Kasumi-1 (cell line): ENCODE measurements at regions not wholly inside any gene's neighbourhood (a gene's known extent, or its start where the extent isn't known, plus 50 kb on each side); places are given as distances from the start of the nearest gene placed in this dataset.
"Not testable (repeated sequence)": the region's sequence is repeated elsewhere in the genome, so short reads cannot be mapped to it uniquely, and the experiment has no call there.

Source experiments
- DNase-seq, 2 experiments: peaks; one replicate each; lab custom pipeline; 2025; lab: John Stamatoyannopoulos, UW

- DNase-seq: not testable (repeated sequence)
Observed at GRCh38 chr7:97234494-97234893, 117.0 kb downstream of the SDHAF3 start.

DNA sequence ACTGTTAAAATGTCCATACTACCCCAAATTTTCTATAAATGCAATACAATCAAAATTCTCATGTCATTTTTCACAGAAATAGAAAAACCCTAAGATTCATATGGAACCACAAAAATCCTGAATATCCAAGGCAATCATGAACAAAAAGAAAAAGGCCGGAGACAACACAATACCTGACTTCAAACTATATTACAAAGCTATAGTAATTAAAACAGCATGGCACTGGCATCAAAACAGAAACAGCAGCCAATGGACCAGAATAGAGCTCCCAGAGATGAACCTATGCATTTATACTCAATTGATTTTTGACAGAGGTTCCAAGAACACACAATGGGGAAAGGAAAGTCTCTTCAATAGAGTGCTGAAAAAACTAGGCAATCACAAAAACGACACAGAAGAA lies 128.8 kb downstream of the SDHAF3 start:
- DNase-seq: no peak

GRCh38 chr7:97258187-97258586 lies 140.7 kb downstream of the SDHAF3 start:
- DNase-seq: not testable (repeated sequence)

DNA sequence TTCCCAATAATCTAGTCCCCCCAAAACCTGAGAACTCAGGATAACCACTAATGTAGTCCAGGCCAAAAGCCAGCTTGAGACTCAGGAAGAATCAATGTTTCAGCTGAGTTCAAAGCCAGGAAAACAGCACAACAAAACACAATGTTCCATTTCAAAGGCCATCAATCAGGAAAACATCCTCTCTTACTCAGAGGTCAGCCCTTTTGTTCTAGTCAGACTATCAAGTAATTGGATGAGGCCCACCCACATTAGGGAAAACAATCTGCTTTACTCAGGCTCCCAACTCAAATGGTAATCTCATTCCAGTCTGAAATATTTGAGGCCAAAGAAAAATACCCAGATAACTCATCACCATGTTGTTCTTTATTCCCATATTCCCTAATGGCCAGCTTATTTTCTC lies 152.2 kb downstream of the SDHAF3 start:
- no peak for DNase-seq

GRCh38 chr7:97270280-97270679 lies 152.8 kb downstream of the SDHAF3 start:
- DNase-seq: no peak

DNA sequence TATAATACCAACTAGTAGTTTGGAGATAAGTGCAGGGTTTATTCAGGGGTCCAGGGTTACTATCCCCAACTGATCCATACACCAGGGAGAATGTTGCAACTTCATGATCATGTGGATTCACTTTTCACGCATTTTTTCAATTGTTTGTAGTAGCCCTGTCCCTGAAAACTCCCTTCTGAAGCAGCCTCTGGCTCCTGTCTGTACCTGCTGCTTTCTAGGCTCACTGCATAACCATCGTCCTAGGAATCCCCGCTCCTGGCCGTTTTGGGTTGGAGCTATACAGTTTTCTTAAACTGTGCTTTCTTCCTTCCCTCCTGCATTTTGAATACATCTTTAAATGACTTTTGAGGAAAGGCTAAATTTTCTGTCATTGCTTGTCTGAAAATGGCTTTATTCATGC lies 154.1 kb downstream of the SDHAF3 start:
- DNase-seq: no peak

DNA sequence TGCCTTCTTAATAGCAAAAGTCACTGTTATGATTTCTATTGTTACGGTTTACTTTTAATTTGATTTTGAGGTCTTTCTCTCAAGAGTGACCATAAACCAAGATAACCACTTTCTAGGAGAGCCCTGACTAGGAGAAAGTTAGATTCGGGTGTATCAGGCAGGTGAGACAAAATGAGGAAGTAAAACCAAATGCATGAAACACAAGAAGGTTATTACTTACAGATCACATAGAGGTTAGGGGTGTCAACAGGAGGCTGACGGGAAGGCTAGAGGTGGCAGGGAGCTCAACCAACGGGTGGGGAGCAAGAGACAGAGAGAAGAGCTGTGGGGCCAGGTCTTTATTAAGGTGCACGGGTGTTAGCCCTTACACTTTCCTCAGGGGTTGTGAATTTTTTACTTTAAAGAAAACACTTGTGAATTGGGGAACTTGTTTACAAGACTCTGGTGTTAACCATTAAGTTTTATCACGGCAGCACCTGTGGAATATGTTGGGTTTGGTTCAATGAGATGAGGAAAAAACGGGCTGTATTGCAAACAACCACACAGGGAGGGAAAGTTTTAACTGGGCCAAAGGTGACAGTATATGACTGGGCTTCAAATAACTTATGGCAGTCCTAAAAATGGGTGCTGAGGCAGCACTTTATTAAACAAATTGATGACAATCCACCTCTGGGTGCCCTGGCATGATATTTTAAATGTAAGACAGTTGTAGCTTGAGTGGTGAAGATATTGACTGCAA lies 154.9 kb downstream of the SDHAF3 start:
- DNase-seq: no peak

GRCh38 chr7:97275475-97275874 lies 158.0 kb downstream of the SDHAF3 start:
- no peak for DNase-seq

GRCh38 chr7:97280950-97281349 lies 163.5 kb downstream of the SDHAF3 start:
- no peak for DNase-seq

DNA sequence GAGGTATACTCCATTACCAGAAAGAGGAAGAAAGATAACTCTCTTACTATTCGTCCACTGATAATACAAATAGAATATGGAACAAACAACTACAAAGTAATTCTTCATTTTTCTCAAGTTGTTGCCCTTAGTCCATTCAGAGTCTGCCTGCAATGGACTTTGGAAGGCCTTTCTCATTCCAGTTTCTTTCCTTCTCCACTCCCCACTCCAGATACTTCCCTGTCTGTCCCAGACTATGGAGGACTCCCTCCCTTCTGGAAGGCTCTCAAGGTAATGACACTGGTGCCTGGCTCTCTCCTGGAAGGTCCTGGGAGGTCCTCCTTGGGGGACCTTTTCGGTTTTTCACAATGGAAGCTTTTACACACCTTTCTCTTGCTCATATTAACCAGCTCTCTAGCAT lies 167.8 kb downstream of the SDHAF3 start:
- no peak for DNase-seq

DNA sequence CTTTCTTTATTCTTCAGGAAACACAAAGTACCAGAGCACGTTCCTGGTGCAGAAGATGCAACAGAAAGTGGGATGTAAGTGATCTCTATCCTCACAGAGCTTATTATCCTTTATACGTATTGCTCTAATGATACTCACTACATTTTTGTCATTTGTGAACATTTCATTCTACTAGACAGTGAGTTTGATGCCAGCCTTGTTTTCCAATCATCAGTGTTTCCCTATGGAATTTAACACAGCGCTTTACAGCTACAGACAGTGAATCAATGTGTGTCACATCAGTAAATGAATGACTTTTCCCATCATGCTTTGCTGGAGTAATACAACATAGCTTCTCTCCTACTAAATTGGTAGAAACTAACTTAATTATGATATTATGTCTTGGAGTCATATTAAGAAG lies 175.5 kb downstream of the SDHAF3 start:
- DNase-seq: no peak

- no peak for DNase-seq
Observed at GRCh38 chr7:97298561-97298960, 181.1 kb downstream of the SDHAF3 start.

GRCh38 chr7:97305589-97305988 lies 188.1 kb downstream of the SDHAF3 start:
- no peak for DNase-seq

DNA sequence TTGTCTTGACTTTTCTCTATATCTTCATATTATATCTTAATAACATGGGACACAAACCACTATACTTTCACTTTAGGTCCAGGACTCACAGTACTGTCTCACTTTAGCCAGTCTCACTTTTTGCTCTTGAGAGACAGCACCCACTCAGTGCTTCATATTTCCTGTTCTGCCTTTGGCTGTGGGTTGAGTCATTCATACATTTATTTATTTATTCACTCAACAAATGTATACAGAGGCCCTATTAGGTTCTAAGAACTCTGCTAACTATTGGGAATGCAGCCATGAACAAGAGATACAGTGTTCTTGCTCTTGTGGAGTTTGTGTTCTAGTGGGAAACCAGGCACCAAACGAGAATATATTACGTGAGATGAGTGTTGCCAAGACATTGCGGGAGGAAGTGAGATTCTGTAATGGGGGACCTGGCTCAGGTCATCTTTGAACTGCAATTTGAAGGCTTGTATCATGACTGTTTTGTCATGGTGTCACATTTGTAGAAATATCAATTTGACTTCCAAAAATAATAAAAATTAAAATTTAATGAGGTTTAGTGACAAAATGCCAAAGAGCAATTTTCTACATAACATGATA lies 190.1 kb downstream of the SDHAF3 start:
- DNase-seq: no peak

DNA sequence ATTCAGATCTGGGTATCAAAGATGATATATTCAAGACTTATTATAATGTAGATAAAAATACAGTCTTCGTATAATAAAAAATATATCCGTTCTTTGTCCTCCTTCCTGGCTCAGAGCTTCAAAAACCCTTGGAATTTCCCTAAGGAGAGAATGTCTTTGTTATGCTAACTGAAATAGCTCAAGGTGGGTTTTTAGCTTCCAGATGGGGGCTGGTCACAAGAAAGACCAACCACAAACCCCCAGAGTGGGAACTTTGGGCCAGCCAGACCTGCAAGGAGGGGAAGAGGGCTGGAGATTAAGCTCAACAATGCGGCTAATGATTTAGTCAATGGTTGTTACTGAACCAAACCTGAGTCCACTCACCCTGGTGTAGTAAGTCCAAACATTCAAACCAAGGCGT lies 196.4 kb downstream of the SDHAF3 start:
- no peak for DNase-seq

DNA sequence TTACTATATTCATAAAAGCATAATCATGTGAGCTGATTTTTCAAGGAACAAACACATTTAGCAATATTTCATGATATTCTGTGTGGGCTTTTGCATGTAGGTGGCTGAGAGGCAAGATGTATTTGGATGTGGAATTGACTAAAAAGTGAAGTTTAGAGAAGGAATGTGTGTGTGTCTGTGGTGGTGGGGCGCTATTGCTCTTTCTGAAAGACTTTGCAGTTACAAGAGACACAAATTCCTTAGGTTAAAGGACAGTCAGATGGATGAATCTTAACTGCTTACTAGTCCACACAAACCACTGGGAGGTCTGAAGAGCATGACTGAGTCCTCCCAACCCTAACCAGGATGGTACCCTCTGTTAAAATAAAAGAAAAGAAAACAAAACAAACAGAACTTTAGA lies 200.1 kb downstream of the SDHAF3 start:
- DNase-seq: no peak

GRCh38 chr7:97329871-97330270 lies 212.4 kb downstream of the SDHAF3 start:
- not testable (repeated sequence) for DNase-seq

GRCh38 chr7:97337849-97338248 lies 220.4 kb downstream of the SDHAF3 start:
- DNase-seq: no peak

DNA sequence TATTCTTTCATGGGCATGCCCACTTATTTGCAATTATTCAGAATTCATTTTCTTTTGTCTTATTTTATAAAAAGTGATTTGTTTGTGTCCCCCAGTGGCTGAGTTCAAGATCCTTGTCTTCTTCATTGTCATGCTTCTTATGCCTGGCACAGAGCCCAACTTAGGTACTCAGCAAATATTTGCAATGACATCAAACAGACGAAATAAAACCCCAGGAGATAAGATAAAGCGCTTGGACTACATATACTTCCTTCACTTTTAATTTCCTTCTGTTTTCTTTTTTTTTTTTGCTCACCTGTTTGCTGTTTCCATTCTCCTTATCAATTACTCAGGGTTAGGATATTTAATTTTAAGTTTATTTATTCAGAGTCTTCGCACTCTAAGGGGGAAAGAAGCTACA lies 225.0 kb downstream of the SDHAF3 start:
- no peak for DNase-seq

- no peak for DNase-seq
Observed at GRCh38 chr7:97346349-97346748, 228.9 kb downstream of the SDHAF3 start.

DNA sequence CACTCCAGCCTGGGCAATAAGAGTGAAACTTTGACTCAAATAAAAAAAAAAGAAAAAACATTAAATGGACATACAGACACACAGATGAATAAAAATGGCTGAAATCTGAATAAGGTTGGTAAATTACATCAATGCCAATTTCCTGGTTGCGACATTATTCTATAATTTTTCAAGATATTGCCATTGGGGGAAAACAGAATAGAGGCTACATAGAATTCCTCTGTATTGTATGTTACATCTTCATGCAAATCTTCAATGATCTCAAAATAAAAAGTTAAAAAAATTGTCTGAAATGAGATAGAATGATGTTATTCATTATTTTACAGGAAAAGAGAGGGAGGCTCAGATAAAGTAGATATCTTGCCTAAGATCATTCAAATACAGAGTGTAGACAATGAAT lies 234.0 kb downstream of the SDHAF3 start:
- no peak for DNase-seq

- no peak for DNase-seq
Observed at GRCh38 chr7:97357459-97357858, 240.0 kb downstream of the SDHAF3 start.

GRCh38 chr7:97372882-97373281 lies 255.4 kb downstream of the SDHAF3 start:
- DNase-seq: no peak

DNA sequence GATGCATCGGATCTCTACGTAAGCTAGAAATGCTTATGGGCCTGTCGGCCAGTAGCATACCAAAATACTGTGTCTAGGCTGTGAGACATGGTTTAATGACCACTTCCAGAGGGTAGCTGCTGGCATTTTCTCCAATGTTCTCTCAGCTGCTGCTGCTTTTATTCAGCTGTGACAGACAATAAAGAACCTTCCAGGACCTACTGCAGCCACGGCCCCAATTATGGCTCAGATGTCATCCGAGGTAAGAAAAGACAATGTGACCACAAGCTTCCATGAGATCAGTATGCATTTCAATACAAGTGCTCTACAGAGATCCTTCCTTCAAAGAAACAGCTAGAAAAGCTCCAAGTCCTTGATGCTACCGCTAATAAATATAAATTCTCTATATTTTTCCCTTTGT lies 256.2 kb downstream of the SDHAF3 start:
- no peak for DNase-seq
